ENCODE measurements at regions not wholly inside any gene's neighbourhood (a gene's known extent, or its start where the extent isn't known, plus 50 kb on each side); places are given as distances from the start of the nearest gene placed in this dataset.

- DNase-seq (ENCODE audit: low read depth in 2 of 2): no peak
Measured at GRCh38 chr10:100612601-100613595, 77.2 kb downstream of the HIF1AN start.

DNA sequence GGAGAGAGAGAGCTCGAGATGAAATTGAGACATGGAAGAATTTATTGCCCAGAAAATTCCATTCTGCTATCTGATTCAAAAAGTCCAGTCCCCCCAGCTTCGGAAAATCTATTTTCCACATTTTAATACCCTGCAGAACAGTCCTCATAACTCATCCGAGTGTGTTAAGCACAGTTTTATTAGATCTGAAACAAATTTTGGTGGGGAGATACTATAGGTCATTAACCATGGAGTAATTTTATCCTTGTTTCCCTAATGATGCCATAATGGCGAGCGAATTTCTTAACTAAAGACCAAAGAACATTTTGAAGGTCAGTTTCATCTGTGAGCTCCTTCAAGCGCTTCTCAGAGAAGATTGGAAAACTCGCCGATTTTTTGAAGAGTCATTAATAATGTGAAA is 78.1 kb downstream of the HIF1AN start:
- DNase-seq (ENCODE audit: low read depth in 2 of 2): no peak

DNA sequence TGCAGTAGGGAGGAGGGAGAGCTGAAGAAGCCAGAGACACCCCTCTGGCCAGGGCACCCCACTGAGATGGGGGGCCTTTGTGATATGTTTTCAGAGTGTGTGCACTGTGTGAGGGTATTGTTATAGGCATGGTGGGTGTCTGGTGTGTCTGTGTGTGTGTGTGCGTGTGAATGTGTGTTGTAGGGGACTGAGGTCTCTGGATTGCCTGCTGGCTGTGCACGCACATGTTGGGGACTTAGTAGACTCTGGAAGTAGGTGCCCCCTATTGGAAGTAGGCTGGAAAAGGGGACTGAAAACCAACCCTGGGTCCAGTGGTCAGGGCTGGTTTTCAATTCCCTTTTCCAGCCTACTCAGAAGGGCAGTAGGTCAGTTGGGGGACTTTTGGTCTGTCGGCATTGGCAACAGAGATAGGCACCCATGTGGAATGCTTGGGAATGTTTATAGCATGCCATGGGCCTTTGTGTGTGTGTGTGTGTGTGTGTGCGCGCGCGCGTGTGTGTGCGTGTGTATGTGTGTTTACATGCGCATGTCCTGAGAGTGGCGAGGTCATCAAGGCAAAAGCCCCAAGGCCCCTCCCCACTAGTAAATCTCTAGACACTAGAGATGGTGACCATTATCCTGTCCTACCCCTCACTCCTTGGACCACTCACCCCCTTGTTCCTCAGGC is 78.8 kb downstream of the HIF1AN start:
- DNase-seq (ENCODE audit: low read depth in 2 of 2): no peak

DNA sequence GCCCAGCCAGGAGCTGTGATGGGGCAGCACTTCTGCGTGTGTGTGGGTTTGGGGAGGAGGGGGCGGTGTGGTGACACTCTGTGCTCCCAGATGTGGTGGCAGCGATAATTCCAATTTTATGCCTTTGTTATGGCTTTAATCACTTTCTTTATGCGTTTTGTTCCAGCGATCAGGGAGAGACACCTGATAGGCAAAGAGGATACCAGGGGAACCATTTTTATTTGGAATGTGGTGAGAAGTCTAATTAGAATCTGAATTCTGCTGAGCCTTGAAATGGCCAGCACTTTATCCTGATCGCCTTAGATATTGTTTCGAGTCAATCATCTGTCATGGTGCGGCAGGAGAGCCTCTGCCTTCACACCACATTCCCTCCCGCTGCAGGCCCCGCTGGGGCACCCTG is 79.5 kb downstream of the HIF1AN start:
- no peak for DNase-seq (ENCODE audit: low read depth in 2 of 2)

GRCh38 chr10:100615908-100616307 is 80.2 kb downstream of the HIF1AN start:
- no peak for DNase-seq (ENCODE audit: low read depth in 2 of 2)

DNA sequence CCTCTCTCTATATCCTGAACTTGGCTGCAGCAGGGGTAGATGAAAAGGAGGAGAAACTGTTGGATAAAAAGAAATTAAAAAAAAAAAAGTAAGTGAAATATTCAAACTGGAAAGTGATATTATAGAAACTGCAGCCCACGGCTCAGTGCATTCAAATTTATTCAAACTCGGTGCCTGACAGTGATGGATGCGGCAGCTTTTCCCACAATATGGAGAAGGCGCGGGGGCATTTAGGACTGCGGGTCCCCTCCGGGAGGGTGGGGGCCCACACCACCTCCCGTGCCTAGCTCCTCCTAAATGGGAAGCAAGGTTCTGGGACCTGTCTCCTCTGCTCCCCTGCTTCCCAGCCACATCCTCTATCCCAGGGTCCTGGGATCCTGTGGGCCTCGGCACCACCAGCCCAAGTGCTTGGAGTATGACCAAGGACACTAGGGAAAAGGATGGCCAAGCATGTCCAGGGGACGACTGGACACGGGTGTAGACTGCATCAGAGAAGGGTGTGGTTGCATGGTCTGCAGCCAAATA is 82.4 kb downstream of the HIF1AN start:
- DNase-seq (ENCODE audit: low read depth in 2 of 2): no peak

DNA sequence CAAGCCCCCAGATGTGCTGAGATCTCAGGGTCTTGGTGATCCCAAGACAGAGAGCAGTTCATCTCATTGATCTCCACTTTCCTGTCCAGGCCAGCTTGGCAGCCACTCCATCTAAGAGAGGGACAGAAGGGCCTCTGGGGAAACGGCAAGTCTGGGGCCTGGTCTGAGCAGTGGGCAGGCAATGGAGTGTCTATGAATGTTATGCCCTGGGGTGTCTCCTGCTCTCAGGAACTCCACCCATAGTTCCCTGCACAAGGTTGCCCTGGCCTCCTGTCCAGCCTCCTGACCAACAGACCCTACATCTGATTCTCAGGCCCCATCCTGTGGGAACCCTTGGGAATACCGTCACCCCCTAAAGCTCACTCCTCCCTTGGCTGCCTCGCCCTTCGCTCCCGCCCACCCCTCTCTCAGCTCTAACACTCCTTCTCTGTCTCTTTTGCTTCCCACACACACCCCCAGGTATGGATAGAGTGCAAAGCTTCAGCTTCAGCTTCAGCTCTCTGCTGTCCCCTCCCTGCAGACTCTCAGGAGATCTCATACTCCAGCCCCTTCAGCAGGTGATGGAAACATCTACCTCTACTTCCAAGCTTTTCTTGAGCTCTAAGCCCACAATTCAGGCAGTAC is 83.0 kb downstream of the HIF1AN start:
- no peak for DNase-seq (ENCODE audit: low read depth in 2 of 2)

DNA sequence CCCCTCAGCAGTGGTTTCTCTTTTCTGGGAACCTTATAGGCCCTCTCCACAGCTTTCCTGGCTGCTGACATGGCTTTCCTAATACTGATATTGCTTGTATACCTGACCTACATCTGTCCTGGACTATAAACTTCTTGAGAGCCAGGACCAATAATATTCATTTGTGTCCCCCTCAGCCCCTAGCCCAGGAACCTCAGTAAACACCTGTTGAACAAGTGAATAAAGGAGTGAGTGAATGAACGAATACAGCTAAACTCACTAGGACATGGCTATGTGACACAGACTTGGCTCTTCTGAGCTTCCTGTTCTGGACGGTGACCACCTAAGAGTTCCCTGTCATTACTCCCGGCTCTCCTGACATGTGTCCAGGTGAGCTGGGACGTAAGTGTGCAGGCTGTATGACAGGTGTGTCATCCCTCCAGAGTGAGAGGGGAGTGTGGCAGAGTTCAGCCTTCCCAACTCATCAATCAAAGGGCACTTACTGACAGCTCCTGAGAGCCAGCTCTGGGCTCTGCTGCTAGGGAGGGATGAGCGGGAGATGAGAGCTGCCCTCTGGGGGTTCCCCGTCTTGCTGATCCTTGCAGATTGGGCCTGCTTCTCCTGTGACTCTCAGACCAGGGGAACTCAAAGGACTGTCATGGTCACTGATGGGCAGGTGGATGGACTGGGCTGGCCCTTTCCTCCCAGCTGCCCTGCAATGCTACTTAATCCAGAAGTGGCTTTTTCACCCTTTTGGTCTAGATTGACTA is 84.5 kb downstream of the HIF1AN start:
- DNase-seq (ENCODE audit: low read depth in 2 of 2): no peak

GRCh38 chr10:100621360-100622205 is 85.8 kb downstream of the HIF1AN start:
- peak in 1 of 2 donors; percentile 11 for DNase-seq (ENCODE audit: low read depth in 2 of 2)

- DNase-seq (ENCODE audit: low read depth in 2 of 2): no peak
Measured at GRCh38 chr10:100622946-100623345, 87.2 kb downstream of the HIF1AN start.

DNA sequence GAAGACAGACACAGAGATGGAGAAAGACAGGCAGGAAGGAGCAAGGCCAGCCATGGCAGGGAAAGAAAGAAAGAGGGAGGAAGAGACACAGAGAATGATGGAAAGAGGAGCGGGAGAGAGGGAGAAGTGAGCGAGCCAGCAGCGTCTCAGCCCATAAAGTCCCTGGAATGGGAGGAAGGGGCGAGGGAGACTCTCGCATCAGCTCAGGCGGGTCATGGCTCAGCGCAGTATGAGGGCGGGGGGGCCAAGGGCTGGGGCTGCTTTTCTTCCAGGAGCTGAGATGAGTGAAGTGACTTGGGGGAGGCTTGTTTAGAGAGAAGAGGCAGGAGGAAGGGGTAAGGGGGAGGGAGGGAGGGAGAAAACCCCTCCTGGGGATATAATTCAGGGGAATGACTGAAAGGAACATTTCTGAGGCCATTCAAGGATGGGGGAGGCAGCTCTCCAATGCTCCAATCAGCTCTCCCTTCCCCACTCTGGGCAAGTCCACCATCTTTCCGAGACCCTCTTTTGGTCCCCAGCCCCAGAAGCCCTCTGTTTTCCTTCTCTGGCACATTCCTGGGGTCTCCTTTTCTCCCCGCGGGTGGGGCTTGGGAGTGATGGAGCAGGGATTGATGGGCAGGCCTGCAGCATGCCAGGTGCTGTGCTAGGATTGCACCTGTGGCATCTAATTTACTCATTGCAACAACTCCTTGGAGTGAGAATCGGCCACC is 87.9 kb downstream of the HIF1AN start:
- no peak for DNase-seq (ENCODE audit: low read depth in 2 of 2)

DNA sequence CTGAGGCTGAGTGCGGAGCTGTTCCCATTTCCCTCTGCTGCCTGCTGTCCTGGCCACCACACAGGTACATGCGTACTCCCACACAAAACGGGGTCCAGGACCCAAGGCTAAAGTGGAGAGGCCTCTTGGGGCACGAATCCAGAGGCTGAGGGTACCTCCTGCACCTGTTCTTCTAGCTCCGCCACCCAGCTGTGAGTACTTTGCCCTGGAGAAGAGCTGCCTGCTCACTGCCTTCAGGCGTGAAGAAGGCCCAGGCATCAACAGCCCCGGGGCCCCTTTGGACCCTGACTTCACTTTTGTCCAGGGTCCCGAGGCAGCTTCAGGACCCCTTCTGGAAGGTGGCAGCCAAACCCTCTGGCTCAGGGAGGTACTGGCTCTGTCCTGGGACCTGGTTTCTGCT is 88.6 kb downstream of the HIF1AN start:
- DNase-seq (ENCODE audit: low read depth in 2 of 2): no peak

- DNase-seq (ENCODE audit: low read depth in 2 of 2): no peak
Measured at GRCh38 chr10:100625816-100626215, 90.1 kb downstream of the HIF1AN start.

DNA sequence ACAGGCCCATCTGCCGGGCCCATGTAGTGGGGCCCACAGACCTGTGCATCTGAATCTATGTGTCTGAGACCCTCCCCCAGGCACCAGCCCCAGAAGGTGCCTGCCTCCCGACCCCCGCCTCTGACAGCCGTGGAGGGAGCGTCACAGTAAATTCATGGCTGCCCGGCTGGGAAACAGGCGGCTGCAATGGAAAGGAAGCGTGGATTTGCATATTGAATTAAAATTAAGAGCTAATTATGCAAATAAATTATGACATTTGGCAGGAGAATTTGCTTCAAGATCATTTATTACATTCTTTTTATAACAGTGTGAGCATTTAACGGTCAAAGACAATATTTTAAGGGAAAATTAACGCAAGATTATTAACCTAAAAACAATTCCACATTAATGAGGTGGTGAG is 92.3 kb downstream of the HIF1AN start:
- DNase-seq (ENCODE audit: low read depth in 2 of 2): no peak

DNA sequence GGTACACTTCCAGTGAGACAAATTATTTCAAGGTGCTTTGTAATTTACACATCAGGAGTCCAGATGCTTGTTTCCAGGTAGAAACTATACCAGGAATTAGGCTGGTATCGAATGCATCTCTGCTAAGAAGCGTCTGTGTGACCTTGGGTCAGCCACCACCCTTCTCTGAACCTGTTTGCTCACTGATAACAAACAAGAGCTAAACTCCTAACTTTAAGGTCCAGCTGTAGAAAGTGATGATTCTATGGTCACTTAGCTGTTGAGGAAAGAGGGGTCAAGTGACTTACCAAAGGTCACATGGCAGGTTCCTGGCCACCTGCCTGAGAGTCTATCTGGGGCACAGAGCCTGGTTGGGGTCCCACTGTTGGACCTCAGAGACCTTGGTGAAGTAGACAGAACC is 95.4 kb downstream of the HIF1AN start:
- no peak for DNase-seq (ENCODE audit: low read depth in 2 of 2)

GRCh38 chr10:100632027-100632426 is 96.3 kb downstream of the HIF1AN start:
- DNase-seq (ENCODE audit: low read depth in 2 of 2): no peak

GRCh38 chr10:100634034-100634433 is 98.3 kb downstream of the HIF1AN start:
- DNase-seq (ENCODE audit: low read depth in 2 of 2): no peak

- no peak for DNase-seq (ENCODE audit: low read depth in 2 of 2)
Measured at GRCh38 chr10:100636848-100637553, 101.3 kb downstream of the HIF1AN start.

GRCh38 chr10:100637785-100638184 is 102.0 kb downstream of the HIF1AN start:
- no peak for DNase-seq (ENCODE audit: low read depth in 2 of 2)
